Smooth muscle cell (in vitro differentiated cells): ENCODE measurements at regions not wholly inside any gene's neighbourhood (a gene's known extent, or its start where the extent isn't known, plus 50 kb on each side); places are given as distances from the start of the nearest gene placed in this dataset.
A peak's percentile ranks its signal among the peaks of the same experiment; 100 is the strongest.

Source experiments
- DNase-seq: peaks from one replicate; lab custom pipeline; 2025; ENCODE audit not compliant: unreplicated experiment; lab: John Stamatoyannopoulos, UW
- H2AFZ ChIP-seq: fragments of 200-600 bp; sonication (generic); 2 replicates; pipeline ENCODE4 v1.6.0; 2016; ENCODE audit warnings: antibody characterized with exemption, low read depth, mild to moderate bottlenecking
- H3F3A ChIP-seq: fragments of 200-600 bp; sonication (generic); 2 replicates; pipeline ENCODE4 v1.6.0; 2017; ENCODE audit warnings: antibody characterized with exemption, low read depth
- H3K27ac ChIP-seq: fragments of 200-600 bp; sonication (generic); 2 replicates; pipeline ENCODE4 v1.5.1; 2016; ENCODE audit warnings: low read depth, mild to moderate bottlenecking
- H3K27me3 ChIP-seq: fragments of 200-600 bp; sonication (generic); 2 replicates; pipeline ENCODE4 v1.6.1; 2016; ENCODE audit warnings: low read depth, mild to moderate bottlenecking
- H3K36me3 ChIP-seq: fragments of 200-600 bp; sonication (generic); 2 replicates; pipeline ENCODE4 v1.5.1; 2016; ENCODE audit warnings: low read depth
- H3K4me1 ChIP-seq: fragments of 200-600 bp; sonication (generic); 2 replicates; pipeline ENCODE4 v1.5.1; 2016; ENCODE audit warnings: low read depth
- H3K4me2 ChIP-seq: fragments of 200-600 bp; sonication (generic); 2 replicates; pipeline ENCODE4 v1.6.0; 2016; ENCODE audit warnings: mild to moderate bottlenecking
- H3K4me3 ChIP-seq: fragments of 200-600 bp; sonication (generic); 2 replicates; pipeline ENCODE4 v1.5.1; 2016; ENCODE audit warnings: mild to moderate bottlenecking
- H3K79me2 ChIP-seq: fragments of 200-600 bp; sonication (generic); 2 replicates; pipeline ENCODE4 v1.6.0; 2016; ENCODE audit warnings: low read depth, mild to moderate bottlenecking
- H3K9ac ChIP-seq: fragments of 200-600 bp; sonication (generic); 2 replicates; pipeline ENCODE4 v1.6.0; 2016; ENCODE audit warnings: low read depth
- H3K9me3 ChIP-seq: fragments of 200-600 bp; sonication (generic); replicated peaks from 2 replicates; pipeline ENCODE4 v1.5.1; 2016; ENCODE audit warnings: low read depth
- H4K20me1 ChIP-seq: fragments of 200-600 bp; sonication (generic); 2 replicates; pipeline ENCODE4 v1.6.0; 2016; ENCODE audit warnings: low read depth
- CTCF ChIP-seq: fragments of 200-600 bp; sonication (generic); IDR thresholded peaks from 2 replicates; pipeline ENCODE4 v1.5.1; 2017; ENCODE audit warnings: borderline replicate concordance, mild to moderate bottlenecking, antibody characterized with exemption; ENCODE audit not compliant: insufficient read depth, poor library complexity, severe bottlenecking
- WGBS: methylation state at CpG from one replicate; pipeline ENCODE4 v1.1.7; 2016; ENCODE audit warnings: low lambda C conversion rate; 5-methylcytosine and 5-hydroxymethylcytosine counted together

- Histone ChIP-seq H3K9ac (no peak overlapping the region), H4K20me1 (no peaks in the 10 kb centered on the region), H3K9me3 (peaks cover 8% of the 10 kb centered on the region), H3F3A (no peaks in the 10 kb centered on the region), H3K27me3 (no peaks in the 10 kb centered on the region), H3K36me3 (no peaks in the 10 kb centered on the region), H3K4me2 (no peak overlapping the region), H2AFZ (peak overlapping the region; percentile 41), H3K79me2 (no peaks in the 10 kb centered on the region), H3K27ac (no peak overlapping the region), H3K4me3 (no peak overlapping the region), H3K4me1 (no peaks in the 10 kb centered on the region)
- no peak for TF ChIP-seq CTCF
- 36% methylated on average over 3 of the region's 3 CpGs for WGBS
- no peak for DNase-seq
These were observed 508.2 kb upstream of the KIF2B start for GRCh38 chr17:53314521-53314920.

GRCh38 chr17:53313746-53314145 lies 509.0 kb upstream of the KIF2B start:
- H3K36me3 ChIP-seq = no peaks in the 10 kb centered on the region
- no peak for TF ChIP-seq CTCF
- peak overlapping the region; percentile 30 for H2AFZ ChIP-seq
- 47% methylated on average over 2 of the region's 2 CpGs for WGBS
- H3K9me3 ChIP-seq = peaks cover 8% of the 10 kb centered on the region
- H3K27me3 ChIP-seq = no peaks in the 10 kb centered on the region
- no peak for DNase-seq
- H3F3A ChIP-seq = no peaks in the 10 kb centered on the region
- no peak overlapping the region for H3K4me3 ChIP-seq
- no peaks in the 10 kb centered on the region for H3K79me2 ChIP-seq
- peak overlapping the region; percentile 39 for H3K4me2 ChIP-seq
- no peaks in the 10 kb centered on the region for H4K20me1 ChIP-seq
- no peak overlapping the region for H3K9ac ChIP-seq
- H3K4me1 ChIP-seq = no peaks in the 10 kb centered on the region
- H3K27ac ChIP-seq = no peak overlapping the region

- Histone ChIP-seq H4K20me1 (no peaks in the 10 kb centered on the region), H3K4me1 (no peaks in the 10 kb centered on the region), H2AFZ (no peak overlapping the region), H3K79me2 (no peaks in the 10 kb centered on the region), H3K36me3 (no peaks in the 10 kb centered on the region), H3K9ac (no peak overlapping the region), H3K27me3 (no peaks in the 10 kb centered on the region), H3K4me3 (no peak overlapping the region), H3K27ac (no peak overlapping the region), H3K4me2 (no peak overlapping the region), H3K9me3 (no peaks in the 10 kb centered on the region), H3F3A (no peaks in the 10 kb centered on the region)
- 88% methylated on average over 1 of the region's 1 CpG for WGBS
- DNase-seq = no peak
- no peak for TF ChIP-seq CTCF
These were observed 544.3 kb upstream of the KIF2B start for GRCh38 chr17:53278466-53278865.

- Histone ChIP-seq H3K9me3 (no peaks in the 10 kb centered on the region), H3K36me3 (no peaks in the 10 kb centered on the region), H3F3A (no peaks in the 10 kb centered on the region), H4K20me1 (no peaks in the 10 kb centered on the region), H3K27ac (no peak overlapping the region), H3K4me3 (no peak overlapping the region), H3K4me1 (no peaks in the 10 kb centered on the region), H2AFZ (no peak overlapping the region), H3K79me2 (no peaks in the 10 kb centered on the region), H3K27me3 (no peaks in the 10 kb centered on the region), H3K4me2 (no peak overlapping the region), H3K9ac (no peak overlapping the region)
- WGBS = 77% methylated on average over 2 of the region's 2 CpGs
- no peak for DNase-seq
- no peak for TF ChIP-seq CTCF
These were observed 549.6 kb upstream of the KIF2B start for GRCh38 chr17:53273126-53273525.
